ENCODE measurements at regions not wholly inside any gene's neighbourhood (a gene's known extent, or its start where the extent isn't known, plus 50 kb on each side); places are given as distances from the start of the nearest gene placed in this dataset.

DNA sequence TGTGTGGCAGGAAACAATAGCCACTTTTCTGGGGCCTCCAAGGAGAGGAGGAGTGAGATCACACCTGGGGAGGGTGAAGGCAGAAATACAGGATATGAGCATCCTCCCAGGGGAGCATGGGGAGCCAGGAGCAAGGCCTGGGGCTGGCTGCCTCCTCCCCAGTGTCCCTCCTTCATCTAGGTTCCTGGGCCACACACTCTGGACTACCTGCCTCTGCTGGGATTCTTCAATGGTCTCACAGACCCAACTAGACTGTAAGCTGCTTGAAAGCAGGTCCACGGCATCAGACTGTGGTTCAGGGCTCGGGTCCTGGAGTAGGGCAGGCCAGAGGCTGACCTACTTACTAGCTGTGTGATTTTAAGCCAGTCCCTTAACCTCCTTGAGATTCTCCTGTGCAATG lies 94.0 kb downstream of the MCFD2 start:
- TF ChIP-seq, protein P1, sequence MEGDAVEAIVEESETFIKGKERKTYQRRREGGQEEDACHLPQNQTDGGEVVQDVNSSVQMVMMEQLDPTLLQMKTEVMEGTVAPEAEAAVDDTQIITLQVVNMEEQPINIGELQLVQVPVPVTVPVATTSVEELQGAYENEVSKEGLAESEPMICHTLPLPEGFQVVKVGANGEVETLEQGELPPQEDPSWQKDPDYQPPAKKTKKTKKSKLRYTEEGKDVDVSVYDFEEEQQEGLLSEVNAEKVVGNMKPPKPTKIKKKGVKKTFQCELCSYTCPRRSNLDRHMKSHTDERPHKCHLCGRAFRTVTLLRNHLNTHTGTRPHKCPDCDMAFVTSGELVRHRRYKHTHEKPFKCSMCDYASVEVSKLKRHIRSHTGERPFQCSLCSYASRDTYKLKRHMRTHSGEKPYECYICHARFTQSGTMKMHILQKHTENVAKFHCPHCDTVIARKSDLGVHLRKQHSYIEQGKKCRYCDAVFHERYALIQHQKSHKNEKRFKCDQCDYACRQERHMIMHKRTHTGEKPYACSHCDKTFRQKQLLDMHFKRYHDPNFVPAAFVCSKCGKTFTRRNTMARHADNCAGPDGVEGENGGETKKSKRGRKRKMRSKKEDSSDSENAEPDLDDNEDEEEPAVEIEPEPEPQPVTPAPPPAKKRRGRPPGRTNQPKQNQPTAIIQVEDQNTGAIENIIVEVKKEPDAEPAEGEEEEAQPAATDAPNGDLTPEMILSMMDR (conservative IDR thresholded peaks at IDR 0.05; ENCODE audit: low read depth, low read length) = no peak
- TF ChIP-seq EZH2 (IDR thresholded peaks at IDR 0.05; ENCODE audit: borderline replicate concordance, low read depth, low read length, poor library complexity, severe bottlenecking) = no peak
